MM.1S (cell line): ENCODE measurements at regions not wholly inside any gene's neighbourhood (a gene's known extent, or its start where the extent isn't known, plus 50 kb on each side); places are given as distances from the start of the nearest gene placed in this dataset.

Experiments
- DNase-seq: peaks from one replicate; pipeline ENCODE4 v3.0.0-alpha.2; 2015
- H2AFZ ChIP-seq: fragments of 300-600 bp; sonication (generic); 2 replicates; pipeline ENCODE4 v1.6.0; 2016; ENCODE audit warnings: antibody characterized with exemption, low read length
- H3F3A ChIP-seq: fragments of 300-600 bp; sonication (generic); 2 replicates; pipeline ENCODE4 v1.6.1; 2016; ENCODE audit warnings: mild to moderate bottlenecking, antibody characterized with exemption, low read length, moderate library complexity, mixed read lengths; ENCODE audit not compliant: insufficient read depth
- H3K27ac ChIP-seq: fragments of 300-600 bp; sonication (generic); 2 replicates; pipeline ENCODE4 v1.5.1; 2016; ENCODE audit warnings: mild to moderate bottlenecking, low read length
- H3K27me3 ChIP-seq: fragments of 300-600 bp; sonication (generic); replicated peaks from 2 replicates; pipeline ENCODE4 v1.6.0; 2016; ENCODE audit warnings: low read length; ENCODE audit not compliant: insufficient read depth
- H3K36me3 ChIP-seq: fragments of 300-600 bp; sonication (generic); replicated peaks from 2 replicates; pipeline ENCODE4 v1.6.1; 2016; ENCODE audit warnings: mild to moderate bottlenecking, low read length, mixed read lengths; ENCODE audit not compliant: insufficient read depth
- H3K4me1 ChIP-seq: fragments of 300-600 bp; sonication (generic); 2 replicates; pipeline ENCODE4 v1.6.1; 2016; ENCODE audit warnings: low read length, mixed read lengths
- H3K4me2 ChIP-seq: fragments of 300-600 bp; sonication (generic); 2 replicates; pipeline ENCODE4 v1.6.0; 2016; ENCODE audit warnings: low read depth, low read length
- H3K4me3 ChIP-seq: fragments of 300-600 bp; sonication (generic); 2 replicates; pipeline ENCODE4 v1.5.1; 2016; ENCODE audit warnings: low read length, mixed read lengths
- H3K79me2 ChIP-seq: fragments of 300-600 bp; sonication (generic); 2 replicates; pipeline ENCODE4 v1.6.1; 2016; ENCODE audit warnings: mixed run types, low read length, mixed read lengths
- H3K9ac ChIP-seq: fragments of 300-600 bp; sonication (generic); 2 replicates; pipeline ENCODE4 v1.6.1; 2016; ENCODE audit warnings: low read length, mixed read lengths
- H3K9me2 ChIP-seq: fragments of 300-600 bp; sonication (generic); replicated peaks from 2 replicates; pipeline ENCODE4 v1.6.1; 2016; ENCODE audit warnings: mild to moderate bottlenecking, low read length, mixed read lengths; ENCODE audit not compliant: insufficient read depth
- H3K9me3 ChIP-seq: fragments of 300-600 bp; sonication (generic); replicated peaks from 2 replicates; pipeline ENCODE4 v1.6.1; 2016; ENCODE audit warnings: mild to moderate bottlenecking, low read length, mixed read lengths; ENCODE audit not compliant: insufficient read depth
- H4K20me1 ChIP-seq: fragments of 300-600 bp; sonication (generic); 2 replicates; pipeline ENCODE4 v1.6.1; 2016; ENCODE audit warnings: mild to moderate bottlenecking, low read length, moderate library complexity, mixed read lengths; ENCODE audit not compliant: insufficient read depth
- EZH2 ChIP-seq: fragments of 300-600 bp; sonication (generic); optimal IDR thresholded peaks from 2 replicates; pipeline ENCODE3; 2017; ENCODE audit warnings: low read depth, mild to moderate bottlenecking, antibody characterized with exemption, low read length, mixed read lengths
- EZH2phosphoT487 ChIP-seq: fragments of 300-600 bp; sonication (generic); IDR thresholded peaks from 2 replicates; pipeline ENCODE4 v1.6.1; 2018; ENCODE audit warnings: antibody characterized with exemption, low read length
- TF ChIP-seq, protein P1 (sequence below): fragments of 300-600 bp; sonication (generic); IDR thresholded peaks from 2 replicates; pipeline ENCODE4 v1.5.1; 2016; ENCODE audit warnings: antibody characterized with exemption, low read length, mixed read lengths

DNA sequence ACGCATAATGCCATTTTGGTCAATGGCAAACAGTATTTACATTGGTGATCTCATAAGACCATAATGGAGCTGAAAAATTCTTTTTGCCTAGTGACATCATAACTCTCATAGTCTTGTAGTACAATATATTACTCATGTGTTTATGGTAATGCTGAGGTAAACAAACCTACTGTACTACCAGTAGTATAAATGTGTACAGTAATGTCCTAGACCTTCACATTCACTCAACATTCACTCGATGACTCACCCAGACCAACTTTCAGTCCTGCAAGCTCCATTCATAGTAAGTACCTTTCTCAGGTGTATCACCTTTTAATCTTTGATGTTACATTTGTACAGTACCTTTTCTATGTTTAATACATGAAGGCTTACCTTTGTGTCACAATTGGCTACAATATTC is 558.2 kb upstream of the PIK3C3 start:
- no peaks in the 10 kb centered on the region for H3K9me2 ChIP-seq
- no peaks in the 10 kb centered on the region for H3F3A ChIP-seq
- H2AFZ ChIP-seq = no peak overlapping the region
- no peak overlapping the region for H3K9ac ChIP-seq
- no peaks in the 10 kb centered on the region for H3K79me2 ChIP-seq
- TF ChIP-seq, protein P1, sequence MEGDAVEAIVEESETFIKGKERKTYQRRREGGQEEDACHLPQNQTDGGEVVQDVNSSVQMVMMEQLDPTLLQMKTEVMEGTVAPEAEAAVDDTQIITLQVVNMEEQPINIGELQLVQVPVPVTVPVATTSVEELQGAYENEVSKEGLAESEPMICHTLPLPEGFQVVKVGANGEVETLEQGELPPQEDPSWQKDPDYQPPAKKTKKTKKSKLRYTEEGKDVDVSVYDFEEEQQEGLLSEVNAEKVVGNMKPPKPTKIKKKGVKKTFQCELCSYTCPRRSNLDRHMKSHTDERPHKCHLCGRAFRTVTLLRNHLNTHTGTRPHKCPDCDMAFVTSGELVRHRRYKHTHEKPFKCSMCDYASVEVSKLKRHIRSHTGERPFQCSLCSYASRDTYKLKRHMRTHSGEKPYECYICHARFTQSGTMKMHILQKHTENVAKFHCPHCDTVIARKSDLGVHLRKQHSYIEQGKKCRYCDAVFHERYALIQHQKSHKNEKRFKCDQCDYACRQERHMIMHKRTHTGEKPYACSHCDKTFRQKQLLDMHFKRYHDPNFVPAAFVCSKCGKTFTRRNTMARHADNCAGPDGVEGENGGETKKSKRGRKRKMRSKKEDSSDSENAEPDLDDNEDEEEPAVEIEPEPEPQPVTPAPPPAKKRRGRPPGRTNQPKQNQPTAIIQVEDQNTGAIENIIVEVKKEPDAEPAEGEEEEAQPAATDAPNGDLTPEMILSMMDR = no peak
- H3K36me3 ChIP-seq = no peaks in the 10 kb centered on the region
- H3K4me2 ChIP-seq = no peak overlapping the region
- H3K4me3 ChIP-seq = no peak overlapping the region
- H3K9me3 ChIP-seq = no peaks in the 10 kb centered on the region
- H3K27ac ChIP-seq = no peak overlapping the region
- no peak for DNase-seq
- H3K4me1 ChIP-seq = no peaks in the 10 kb centered on the region
- H3K27me3 ChIP-seq = no peaks in the 10 kb centered on the region
- H4K20me1 ChIP-seq = no peaks in the 10 kb centered on the region

DNA sequence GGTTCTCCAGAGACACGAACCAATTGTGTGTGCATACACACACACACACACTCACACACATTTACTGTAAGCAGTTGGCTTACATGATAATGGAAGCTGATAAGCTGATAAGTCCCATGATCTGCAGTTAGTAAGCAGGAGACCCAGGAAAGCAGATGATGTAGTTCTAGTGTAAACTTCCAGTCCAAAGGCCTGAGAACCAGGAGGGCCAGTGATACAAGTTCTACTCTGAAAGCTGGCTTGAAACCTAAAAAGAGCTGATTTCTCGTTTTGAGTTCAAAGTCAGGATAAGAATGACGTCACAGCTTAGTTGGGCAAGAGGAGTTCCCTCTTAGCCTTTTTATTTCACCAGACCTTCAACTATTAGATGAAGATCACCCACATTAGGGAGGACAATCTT is 558.8 kb upstream of the PIK3C3 start:
- TF ChIP-seq, protein P1 = no peak
- TF ChIP-seq EZH2phosphoT487 = no peak
- no peak for TF ChIP-seq EZH2
- Histone ChIP-seq H3K4me2 (no peak overlapping the region), H2AFZ (no peak overlapping the region), H3K9me3 (no peaks in the 10 kb centered on the region), H3K27me3 (no peaks in the 10 kb centered on the region), H3K9ac (no peak overlapping the region), H4K20me1 (no peaks in the 10 kb centered on the region), H3K9me2 (no peaks in the 10 kb centered on the region), H3K36me3 (no peaks in the 10 kb centered on the region), H3K4me3 (no peak overlapping the region), H3F3A (no peaks in the 10 kb centered on the region), H3K27ac (no peak overlapping the region), H3K79me2 (no peaks in the 10 kb centered on the region), H3K4me1 (no peaks in the 10 kb centered on the region)
- DNase-seq = no peak

DNA sequence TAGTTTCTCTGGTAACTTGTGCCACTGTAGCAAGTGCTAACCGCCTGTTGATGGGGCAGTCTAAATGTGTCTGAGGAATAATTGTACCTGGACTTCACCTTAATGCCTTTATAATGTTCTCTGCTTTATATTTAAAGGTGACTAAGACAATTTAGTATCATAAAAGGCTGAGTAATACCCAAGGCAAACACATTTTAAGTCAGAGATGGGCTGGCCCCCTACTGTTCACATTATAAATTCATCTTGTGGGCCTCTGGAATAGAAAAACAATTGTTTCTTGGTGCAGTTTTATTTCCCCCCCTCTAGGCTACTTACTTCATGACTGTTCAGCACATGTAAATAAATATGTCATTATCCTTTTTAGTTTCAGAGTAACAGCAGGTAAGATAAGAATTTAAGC is 559.3 kb upstream of the PIK3C3 start:
- H4K20me1 ChIP-seq = no peaks in the 10 kb centered on the region
- no peaks in the 10 kb centered on the region for H3K36me3 ChIP-seq
- no peaks in the 10 kb centered on the region for H3F3A ChIP-seq
- no peak overlapping the region for H3K9ac ChIP-seq
- no peaks in the 10 kb centered on the region for H3K9me3 ChIP-seq
- H3K27ac ChIP-seq = no peak overlapping the region
- no peak for DNase-seq
- TF ChIP-seq EZH2 (no peak), EZH2phosphoT487 (no peak)
- TF ChIP-seq, protein P1 = no peak
- H3K27me3 ChIP-seq = no peaks in the 10 kb centered on the region
- no peak overlapping the region for H3K4me3 ChIP-seq
- no peak overlapping the region for H3K4me2 ChIP-seq
- H3K9me2 ChIP-seq = no peaks in the 10 kb centered on the region
- no peak overlapping the region for H2AFZ ChIP-seq
- no peaks in the 10 kb centered on the region for H3K79me2 ChIP-seq
- H3K4me1 ChIP-seq = no peaks in the 10 kb centered on the region
